Neural crest cell (in vitro differentiated cells): ENCODE measurements at regions not wholly inside any gene's neighbourhood (a gene's known extent, or its start where the extent isn't known, plus 50 kb on each side); places are given as distances from the start of the nearest gene placed in this dataset.

Experiments
- DNase-seq: peaks from one replicate; pipeline ENCODE4 v3.0.0; 2021; ENCODE audit warnings: low read depth, mixed read lengths, low spot score
- H3K27ac Mint-ChIP-seq: one replicate; pipeline ENCODE4 v1.8.0; 2021; ENCODE audit warnings: mild to moderate bottlenecking, mixed read lengths; ENCODE audit not compliant: unreplicated experiment
- H3K27me3 Mint-ChIP-seq: 2 replicates; pipeline ENCODE4 v1.8.0; 2021; ENCODE audit warnings: low read depth, mild to moderate bottlenecking, mixed read lengths
- H3K36me3 Mint-ChIP-seq: 2 replicates; pipeline ENCODE4 v1.8.0; 2021; ENCODE audit warnings: low read depth, mild to moderate bottlenecking, mixed read lengths
- H3K4me1 Mint-ChIP-seq: 2 replicates; pipeline ENCODE4 v1.8.0; 2021; ENCODE audit warnings: mixed read lengths
- H3K4me3 Mint-ChIP-seq: one replicate; pipeline ENCODE4 v1.8.0; 2021; ENCODE audit warnings: mild to moderate bottlenecking, mixed read lengths
- H3K9me3 Mint-ChIP-seq: 2 replicates; pipeline ENCODE4 v1.8.0; 2021; ENCODE audit warnings: mixed read lengths
- TF ChIP-seq, protein P1 (sequence below): fragments of 200-600 bp; sonication (generic); conservative IDR thresholded peaks from 2 replicates; pipeline ENCODE4 v1.5.0; 2021; ENCODE audit warnings: antibody characterized with exemption, mild to moderate bottlenecking

DNA sequence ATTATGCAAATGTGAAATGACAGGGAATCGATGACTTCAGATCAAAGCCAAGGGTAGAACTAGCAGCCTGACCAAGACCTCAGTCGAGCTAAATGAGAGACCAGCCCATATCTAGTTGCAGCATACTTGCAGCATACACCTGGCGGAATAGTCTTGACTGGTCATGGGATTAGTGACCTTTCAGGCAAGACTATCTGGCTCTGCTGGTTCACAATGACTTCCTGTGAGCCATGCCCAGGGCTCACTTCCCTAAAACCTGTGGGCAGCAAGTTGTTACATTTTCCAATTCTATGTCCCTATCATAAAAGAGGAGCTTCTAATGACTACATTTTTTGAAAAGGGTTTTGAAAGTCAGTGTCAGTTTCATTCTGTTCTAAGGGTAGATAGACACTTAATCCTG, 1624.9 kb upstream of the CELF4 start:
- H3K4me3 Mint-ChIP-seq, result no peak overlapping the region
- TF ChIP-seq, protein P1, sequence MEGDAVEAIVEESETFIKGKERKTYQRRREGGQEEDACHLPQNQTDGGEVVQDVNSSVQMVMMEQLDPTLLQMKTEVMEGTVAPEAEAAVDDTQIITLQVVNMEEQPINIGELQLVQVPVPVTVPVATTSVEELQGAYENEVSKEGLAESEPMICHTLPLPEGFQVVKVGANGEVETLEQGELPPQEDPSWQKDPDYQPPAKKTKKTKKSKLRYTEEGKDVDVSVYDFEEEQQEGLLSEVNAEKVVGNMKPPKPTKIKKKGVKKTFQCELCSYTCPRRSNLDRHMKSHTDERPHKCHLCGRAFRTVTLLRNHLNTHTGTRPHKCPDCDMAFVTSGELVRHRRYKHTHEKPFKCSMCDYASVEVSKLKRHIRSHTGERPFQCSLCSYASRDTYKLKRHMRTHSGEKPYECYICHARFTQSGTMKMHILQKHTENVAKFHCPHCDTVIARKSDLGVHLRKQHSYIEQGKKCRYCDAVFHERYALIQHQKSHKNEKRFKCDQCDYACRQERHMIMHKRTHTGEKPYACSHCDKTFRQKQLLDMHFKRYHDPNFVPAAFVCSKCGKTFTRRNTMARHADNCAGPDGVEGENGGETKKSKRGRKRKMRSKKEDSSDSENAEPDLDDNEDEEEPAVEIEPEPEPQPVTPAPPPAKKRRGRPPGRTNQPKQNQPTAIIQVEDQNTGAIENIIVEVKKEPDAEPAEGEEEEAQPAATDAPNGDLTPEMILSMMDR, result no peak
- no peaks in the 10 kb centered on the region for H3K27me3 Mint-ChIP-seq
- no peaks in the 10 kb centered on the region for H3K4me1 Mint-ChIP-seq
- no peaks in the 10 kb centered on the region for H3K9me3 Mint-ChIP-seq
- H3K27ac Mint-ChIP-seq, result no peak overlapping the region
- DNase-seq, result no peak
- no peaks in the 10 kb centered on the region for H3K36me3 Mint-ChIP-seq

DNA sequence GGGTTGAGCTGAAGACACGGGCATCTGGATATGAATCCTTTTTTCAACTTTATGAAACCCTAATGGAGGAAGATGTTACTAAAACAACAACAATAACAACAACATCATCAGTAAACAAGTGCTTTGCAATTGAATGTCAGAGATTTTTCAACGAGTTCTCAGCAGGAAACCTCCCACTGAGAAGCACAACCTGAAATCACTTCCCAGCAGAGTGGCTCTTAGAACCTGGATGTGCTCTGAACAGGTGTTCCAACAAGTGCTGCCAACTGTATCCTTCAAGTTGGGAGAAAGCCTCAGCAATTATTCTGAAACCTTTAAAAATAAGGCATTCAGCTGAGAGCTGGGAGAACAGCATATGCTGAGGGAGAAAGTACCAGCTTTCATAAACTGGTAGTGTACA, 1622.7 kb upstream of the CELF4 start:
- H3K36me3 Mint-ChIP-seq, result no peaks in the 10 kb centered on the region
- H3K27me3 Mint-ChIP-seq, result no peaks in the 10 kb centered on the region
- no peaks in the 10 kb centered on the region for H3K9me3 Mint-ChIP-seq
- TF ChIP-seq, protein P1, result no peak
- no peak overlapping the region for H3K27ac Mint-ChIP-seq
- H3K4me3 Mint-ChIP-seq, result no peak overlapping the region
- H3K4me1 Mint-ChIP-seq, result no peaks in the 10 kb centered on the region
- no peak for DNase-seq

- no peaks in the 10 kb centered on the region for H3K36me3 Mint-ChIP-seq
- H3K4me3 Mint-ChIP-seq, result no peak overlapping the region
- no peak overlapping the region for H3K27ac Mint-ChIP-seq
- no peaks in the 10 kb centered on the region for H3K9me3 Mint-ChIP-seq
- TF ChIP-seq, protein P1, result no peak
- DNase-seq, result no peak
- no peaks in the 10 kb centered on the region for H3K4me1 Mint-ChIP-seq
- H3K27me3 Mint-ChIP-seq, result no peaks in the 10 kb centered on the region
Observed at GRCh38 chr18:39186008-39186407, 1620.4 kb upstream of the CELF4 start.

- H3K4me3 Mint-ChIP-seq, result no peak overlapping the region
- TF ChIP-seq, protein P1, result no peak
- no peak overlapping the region for H3K27ac Mint-ChIP-seq
- no peaks in the 10 kb centered on the region for H3K4me1 Mint-ChIP-seq
- H3K36me3 Mint-ChIP-seq, result no peaks in the 10 kb centered on the region
- DNase-seq, result no peak
- H3K9me3 Mint-ChIP-seq, result peaks cover 2% of the 10 kb centered on the region
- H3K27me3 Mint-ChIP-seq, result no peaks in the 10 kb centered on the region
Observed at GRCh38 chr18:39184176-39184575, 1618.6 kb upstream of the CELF4 start.

DNA sequence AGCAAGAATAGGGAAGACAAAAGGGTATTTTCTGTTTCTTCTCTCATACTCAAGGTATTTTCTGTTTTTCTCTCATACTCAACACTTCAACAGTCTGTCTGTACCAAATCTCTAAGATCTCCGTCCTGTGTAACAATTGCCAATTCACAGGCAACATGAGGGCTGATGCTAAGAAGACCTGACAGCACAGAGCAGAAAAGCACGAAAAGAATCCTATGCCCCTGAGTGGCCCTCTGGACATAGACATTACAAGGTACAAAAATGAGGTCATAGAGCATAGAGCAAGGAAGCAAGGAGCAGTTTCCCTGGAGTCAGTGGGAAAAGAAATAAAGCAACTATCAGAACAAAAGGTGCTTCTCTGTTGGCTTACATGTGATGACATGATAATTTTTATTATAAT, 1612.6 kb upstream of the CELF4 start:
- Mint-ChIP-seq H3K27ac (no peak overlapping the region), H3K27me3 (no peaks in the 10 kb centered on the region), H3K36me3 (no peaks in the 10 kb centered on the region), H3K4me1 (peaks cover 6% of the 10 kb centered on the region), H3K4me3 (no peak overlapping the region), H3K9me3 (peaks cover 2% of the 10 kb centered on the region)
- DNase-seq, result no peak
- TF ChIP-seq, protein P1, result no peak
